Stimulated activated naive CD8-positive, alpha-beta T cell treated with anti-CD3 and anti-CD28 coated beads, Interleukin-15, Interleukin-2, amounts not matched to agents 100 U/mL and 50 U/mL, for 24 hours (primary cell): ENCODE measurements at regions not wholly inside any gene's neighbourhood (a gene's known extent, or its start where the extent isn't known, plus 50 kb on each side); places are given as distances from the start of the nearest gene placed in this dataset.

Experiments used
- ATAC-seq: fragments of 150-1000 bp; cut with Tn5 transposase; one replicate; pipeline ENCODE4 v1.10.0; 2021
- DNase-seq: peaks from one replicate; pipeline ENCODE4 v3.0.0; 2021

DNA sequence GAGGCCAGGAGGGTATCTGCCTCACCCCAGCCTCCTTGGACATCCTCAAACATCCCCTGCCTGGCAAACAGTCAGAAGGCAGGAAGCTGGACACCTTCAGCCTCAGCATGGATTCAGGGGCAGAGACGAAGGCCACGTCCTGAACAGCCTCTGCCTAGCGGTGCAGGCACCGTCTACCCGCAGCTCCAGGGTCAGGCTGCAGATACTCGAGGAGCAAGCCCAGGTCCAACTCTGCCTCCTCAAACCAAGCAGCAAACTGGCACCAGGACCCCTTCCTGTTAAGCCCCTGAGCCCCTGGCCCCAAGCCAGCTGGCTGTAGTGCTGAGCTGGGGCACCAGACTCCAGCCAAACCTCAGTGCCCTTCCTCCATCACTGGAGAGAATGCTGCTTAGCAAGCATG lies 494.7 kb downstream of the NPHP4 start:
- no peak for DNase-seq
- ATAC-seq: no peak

DNA sequence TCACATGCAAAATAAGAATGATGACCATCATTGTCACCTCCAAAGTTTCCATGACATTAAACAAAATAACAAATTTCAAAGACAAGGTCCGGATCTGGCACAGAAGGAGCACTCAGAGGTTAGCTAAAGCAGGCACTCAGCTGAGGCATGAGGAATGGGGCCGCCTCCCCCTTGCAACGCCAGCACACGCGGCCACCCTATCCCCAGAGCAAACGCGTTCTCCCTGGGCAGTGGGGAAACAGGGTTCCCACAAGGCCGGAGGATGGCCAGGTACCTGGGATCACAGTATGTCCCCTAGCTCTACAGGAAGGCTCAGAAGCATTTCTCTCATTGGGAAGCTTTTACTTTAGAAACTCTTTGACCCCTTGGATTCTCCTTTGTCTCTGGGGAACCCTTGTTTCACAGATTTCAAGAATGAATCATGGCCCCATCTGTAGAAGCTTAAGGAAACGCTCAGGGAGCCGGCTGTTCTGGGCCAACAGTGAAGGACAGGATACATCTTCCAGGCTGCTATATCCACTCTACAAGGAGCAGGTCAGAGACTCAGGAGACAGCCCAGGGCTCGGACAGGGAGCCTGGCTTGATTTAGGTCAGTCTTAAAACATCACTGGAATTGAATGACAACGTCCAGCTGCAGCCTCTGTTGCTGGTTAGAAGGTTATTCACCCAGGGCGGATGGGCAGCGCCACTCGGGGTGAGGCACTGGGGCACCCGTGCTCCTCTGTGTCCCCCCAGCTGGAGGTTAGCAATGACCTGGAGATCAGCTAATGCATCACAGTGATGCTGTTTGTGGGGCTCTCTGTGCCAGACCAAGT lies 496.4 kb downstream of the NPHP4 start:
- no peak for ATAC-seq
- DNase-seq: no peak

GRCh38 chr1:5494518-5494917 lies 497.7 kb downstream of the NPHP4 start:
- ATAC-seq: no peak

DNA sequence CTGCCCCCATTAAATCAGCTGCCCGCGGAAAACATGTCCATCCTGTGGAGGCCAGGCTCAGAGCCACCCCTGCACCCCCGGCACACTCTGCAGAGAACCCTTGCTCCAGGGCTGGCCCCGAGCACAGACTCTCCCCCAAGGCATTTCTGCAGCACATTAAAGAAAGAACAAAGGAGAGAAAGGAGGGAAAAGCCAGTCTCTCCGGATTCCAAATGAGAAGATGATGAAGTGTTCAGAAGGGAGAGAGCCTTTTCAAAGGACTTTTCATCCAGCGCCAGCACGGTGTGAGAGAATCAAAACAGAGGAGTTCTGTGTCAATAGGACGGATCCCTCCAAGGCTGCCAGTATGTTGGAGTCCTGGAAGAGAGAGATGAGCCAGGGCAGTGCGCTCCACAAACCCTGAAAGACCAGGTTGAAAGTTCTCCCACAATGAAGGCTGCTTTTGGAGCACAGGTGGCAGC lies 498.3 kb downstream of the NPHP4 start:
- ATAC-seq (no peak), DNase-seq (no peak)

More at GRCh38 chr1:5494518-5494917, 497.7 kb downstream of the NPHP4 start:
- no peak for DNase-seq

DNA sequence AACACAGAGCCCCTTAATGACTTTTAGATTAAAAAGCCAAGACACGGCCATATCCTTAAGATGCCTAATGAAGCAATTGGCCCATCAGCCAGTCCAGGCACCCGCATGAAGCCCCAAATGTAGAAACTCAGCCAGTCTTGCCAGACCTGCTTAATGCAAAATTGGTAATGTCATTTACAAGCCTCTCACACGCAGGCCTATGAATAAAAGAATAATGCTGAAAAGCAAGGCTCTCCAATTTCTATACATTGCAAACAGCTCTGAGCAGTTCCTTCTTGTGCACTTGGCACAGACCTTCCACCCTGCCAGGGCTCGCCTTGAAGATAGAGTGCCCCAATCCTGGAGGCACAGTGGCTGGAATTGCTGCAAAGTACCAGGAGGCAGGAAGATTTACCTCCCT lies 498.9 kb downstream of the NPHP4 start:
- no peak for ATAC-seq
- DNase-seq: no peak

DNA sequence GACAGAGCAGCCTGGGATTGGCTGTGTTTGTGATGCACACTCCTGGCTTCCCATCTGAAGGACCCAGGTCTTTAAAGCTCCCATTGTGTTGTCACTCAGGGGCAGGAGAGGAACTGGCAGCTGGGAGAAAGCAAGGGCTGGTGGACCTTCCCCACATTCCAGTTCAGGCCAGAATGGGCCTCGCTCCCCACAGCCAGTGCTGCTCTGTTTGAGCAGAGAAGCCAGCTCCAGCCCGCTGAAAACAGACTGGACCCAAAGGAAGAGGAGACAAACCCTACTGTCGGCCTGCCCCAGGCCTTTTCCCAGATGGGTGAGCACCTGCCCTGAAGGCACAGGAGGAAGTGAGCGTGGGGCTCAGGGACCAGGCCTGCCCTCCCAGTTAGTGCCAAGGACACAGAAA lies 499.4 kb downstream of the NPHP4 start:
- DNase-seq: no peak
- no peak for ATAC-seq

GRCh38 chr1:5491207-5491904 lies 500.9 kb downstream of the NPHP4 start:
- ATAC-seq (peak; percentile 23), DNase-seq (no peak)

- DNase-seq (no peak), ATAC-seq (no peak)
Measured at GRCh38 chr1:5490635-5491034, 501.6 kb downstream of the NPHP4 start.

GRCh38 chr1:5488448-5488847 lies 503.8 kb downstream of the NPHP4 start:
- DNase-seq (no peak), ATAC-seq (no peak)

- DNase-seq: no peak
- ATAC-seq: no peak
Measured at GRCh38 chr1:5485968-5486696, 506.1 kb downstream of the NPHP4 start.

DNA sequence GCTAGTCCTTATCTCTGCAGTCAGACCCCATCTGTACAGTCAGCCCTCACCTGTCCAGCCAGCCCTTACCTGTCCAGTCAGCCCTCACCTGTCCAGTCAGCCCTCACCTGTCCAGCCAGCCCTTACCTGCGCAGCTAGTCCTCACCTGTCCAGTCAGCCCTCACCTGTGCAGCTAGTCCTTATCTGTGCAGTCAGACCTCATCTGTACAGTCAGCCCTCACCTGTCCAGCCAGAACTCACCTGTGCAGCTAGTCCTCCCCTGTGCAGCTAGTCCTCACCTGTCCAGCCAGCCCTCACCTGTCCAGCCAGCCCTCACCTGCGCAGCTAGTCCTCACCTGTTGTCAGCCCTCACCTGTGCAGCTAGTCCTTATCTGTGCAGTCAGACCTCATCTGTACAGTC lies 506.8 kb downstream of the NPHP4 start:
- DNase-seq (no peak), ATAC-seq (no peak)

DNA sequence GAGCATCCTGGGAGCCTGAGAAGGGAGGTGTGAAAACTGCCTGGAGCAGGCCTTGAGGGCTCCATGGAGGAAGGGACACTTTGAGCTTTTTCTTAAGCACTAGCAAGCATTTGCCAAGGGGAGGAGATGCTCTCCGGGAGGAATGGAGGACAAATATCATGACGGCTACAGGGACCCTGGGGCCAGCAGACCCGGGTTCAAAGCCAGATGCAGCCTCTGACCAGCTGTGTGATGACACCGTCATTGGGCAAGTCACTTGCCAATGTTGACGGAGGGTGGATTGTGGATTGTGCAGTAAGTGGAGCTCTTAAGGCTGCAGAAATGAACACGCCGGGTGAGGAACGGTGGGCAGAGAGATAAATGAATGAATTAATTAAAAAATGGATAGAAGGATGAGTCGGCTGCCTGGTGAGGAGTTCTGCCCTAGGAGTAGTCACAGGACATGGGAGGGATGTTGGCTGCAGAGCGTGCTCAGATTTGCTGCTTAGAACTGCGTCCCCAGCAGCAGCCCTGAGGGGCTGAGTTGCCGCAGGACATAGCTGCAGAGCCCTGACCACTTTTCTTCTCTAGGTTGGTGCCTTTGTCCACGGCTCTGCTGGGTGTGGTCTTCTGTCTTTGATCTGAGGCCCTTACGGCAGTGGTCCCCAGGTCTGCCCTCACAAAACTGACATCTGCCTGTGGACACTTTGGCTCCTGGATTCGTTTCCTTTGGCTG lies 507.6 kb downstream of the NPHP4 start:
- ATAC-seq: no peak
- DNase-seq: no peak

GRCh38 chr1:5481889-5482288 lies 510.3 kb downstream of the NPHP4 start:
- DNase-seq: peak; percentile 33

DNA sequence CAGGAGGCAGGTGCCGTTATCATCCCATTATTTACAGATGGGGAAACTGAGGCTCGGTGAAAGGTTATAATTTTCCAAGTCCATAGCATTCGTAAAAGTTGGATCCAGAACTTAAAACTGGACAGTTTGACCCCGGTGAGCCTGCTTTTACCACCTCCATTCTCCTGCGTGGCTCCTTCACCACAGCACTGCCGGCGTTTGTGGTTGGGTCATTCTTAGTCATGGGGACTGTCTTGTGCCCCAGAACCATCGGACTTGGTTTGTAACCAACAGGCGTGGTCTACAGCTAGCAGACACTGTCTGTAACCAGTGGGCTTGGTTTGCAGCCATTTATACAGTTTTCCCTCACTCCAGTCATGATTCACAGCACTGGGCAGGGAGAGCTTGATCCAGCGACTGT lies 511.3 kb downstream of the NPHP4 start:
- no peak for DNase-seq
- ATAC-seq: no peak

More at GRCh38 chr1:5481889-5482288, 510.3 kb downstream of the NPHP4 start:
- peak; percentile 55 for ATAC-seq

DNA sequence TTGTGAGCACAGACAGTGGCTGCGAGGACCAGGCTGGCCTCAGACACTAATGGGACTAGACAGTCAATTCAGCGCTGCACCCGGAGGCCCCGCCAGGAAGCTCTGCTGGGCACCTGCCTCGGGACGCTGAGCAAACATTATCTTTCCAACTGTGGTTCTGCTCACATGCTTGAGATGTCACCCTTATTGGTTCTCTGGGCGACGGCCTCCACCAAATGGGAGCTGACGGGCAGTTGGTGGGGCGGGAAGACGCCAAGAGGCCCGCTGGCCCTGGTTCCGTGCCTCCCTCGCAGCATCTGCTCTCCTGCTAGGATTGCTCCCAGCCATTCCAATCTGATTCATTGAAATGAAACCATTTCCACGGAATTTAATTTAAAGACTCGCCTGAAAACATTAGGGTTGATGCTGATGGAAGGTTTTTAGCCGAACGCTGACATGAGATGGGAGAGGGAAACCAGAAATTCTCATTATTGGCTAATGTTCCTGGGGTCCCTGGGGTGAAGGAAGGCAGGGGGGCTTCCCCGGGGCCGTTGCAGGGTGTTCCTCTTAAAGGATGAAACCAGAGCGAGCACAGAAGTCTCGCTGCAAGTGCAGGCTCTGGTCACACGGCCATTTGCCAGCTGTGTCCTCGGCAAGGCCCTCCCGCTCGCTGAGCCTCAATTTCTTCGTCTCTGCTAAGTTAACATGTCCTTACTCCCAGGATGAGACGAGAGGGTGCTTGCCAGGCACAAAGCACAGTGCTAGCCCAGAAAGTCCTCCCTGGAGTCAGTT lies 512.2 kb downstream of the NPHP4 start:
- DNase-seq (no peak), ATAC-seq (no peak)

- DNase-seq (no peak), ATAC-seq (no peak)
Measured at GRCh38 chr1:5478961-5479360, 513.3 kb downstream of the NPHP4 start.

DNA sequence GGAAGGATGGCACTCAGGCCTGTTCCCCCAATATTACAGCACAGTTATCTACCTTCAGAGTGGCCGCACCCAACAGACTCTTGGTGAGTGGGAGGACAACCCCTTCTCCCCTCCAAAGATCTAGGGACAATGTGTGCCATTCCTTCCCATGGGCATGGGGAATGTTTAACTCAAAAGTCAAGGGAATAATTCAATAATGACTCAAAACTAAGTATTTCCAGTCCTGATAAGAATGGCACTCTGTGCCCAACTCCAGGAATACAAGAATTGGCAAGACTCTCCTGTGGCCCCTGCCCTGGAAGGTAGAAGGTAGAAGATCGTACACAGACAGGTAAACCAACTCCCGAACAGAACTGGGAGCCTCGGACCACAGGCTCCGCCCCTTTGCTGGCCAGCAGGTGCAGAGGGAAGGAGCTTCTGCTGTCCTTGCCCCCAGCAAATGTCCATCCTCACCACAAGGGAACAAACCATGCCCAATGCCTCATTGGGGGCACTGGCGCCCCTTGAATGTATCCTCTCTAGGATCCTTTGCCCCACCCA lies 514.0 kb downstream of the NPHP4 start:
- no peak for DNase-seq
- no peak for ATAC-seq

GRCh38 chr1:5477716-5478115 lies 514.5 kb downstream of the NPHP4 start:
- ATAC-seq: no peak
- DNase-seq: no peak

DNA sequence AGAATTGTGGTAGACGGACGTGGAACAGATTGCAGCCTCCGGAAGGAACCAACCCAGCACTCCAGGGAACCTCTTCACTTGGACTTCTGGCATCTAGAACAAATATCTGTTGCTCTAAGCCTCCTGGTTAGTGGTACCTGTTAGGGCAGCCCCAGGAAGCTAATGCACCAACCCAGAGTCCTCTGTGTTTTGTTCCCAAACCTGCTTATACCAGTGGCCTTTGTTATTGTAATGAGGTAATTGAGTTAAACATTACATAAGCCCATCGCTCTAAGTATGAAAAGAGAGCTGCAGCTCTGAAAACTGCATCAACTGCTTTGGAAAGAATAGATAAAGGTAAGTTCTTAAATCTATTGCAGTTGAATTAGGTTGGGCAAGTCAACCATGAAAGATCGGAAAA lies 516.7 kb downstream of the NPHP4 start:
- DNase-seq: no peak
- no peak for ATAC-seq

GRCh38 chr1:5473268-5473667 lies 519.0 kb downstream of the NPHP4 start:
- ATAC-seq (no peak), DNase-seq (no peak)

DNA sequence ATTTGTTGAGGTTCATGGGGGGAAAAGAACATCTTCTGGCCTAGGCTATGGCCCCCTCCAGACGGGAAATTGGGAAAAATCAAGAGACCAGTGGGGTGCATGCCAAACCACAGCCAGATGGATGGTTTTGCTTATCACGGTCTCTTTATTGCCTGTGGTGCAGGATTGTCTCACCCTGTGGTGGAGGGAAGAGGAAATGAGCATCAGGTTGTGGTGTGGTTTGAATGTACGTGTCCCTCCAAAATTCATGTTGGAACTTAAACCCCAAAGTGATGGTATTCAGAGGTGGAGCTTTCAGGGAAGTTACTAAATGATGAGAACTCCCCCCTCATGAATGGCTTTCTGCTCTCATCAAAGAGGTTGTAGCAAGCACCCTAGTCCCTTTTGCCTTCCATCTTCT lies 525.7 kb downstream of the NPHP4 start:
- DNase-seq (no peak), ATAC-seq (no peak)
